MM.1S (cell line): ENCODE measurements at regions not wholly inside any gene's neighbourhood (a gene's known extent, or its start where the extent isn't known, plus 50 kb on each side); places are given as distances from the start of the nearest gene placed in this dataset.

Source experiments
- CTCF ChIP-seq: fragments of 300-600 bp; sonication (generic); IDR thresholded peaks from 2 replicates; pipeline ENCODE4 v1.5.1; 2016; ENCODE audit warnings: antibody characterized with exemption, low read length, mixed read lengths
- EZH2 ChIP-seq: fragments of 300-600 bp; sonication (generic); optimal IDR thresholded peaks from 2 replicates; pipeline ENCODE3; 2017; ENCODE audit warnings: low read depth, mild to moderate bottlenecking, antibody characterized with exemption, low read length, mixed read lengths
- EZH2phosphoT487 ChIP-seq: fragments of 300-600 bp; sonication (generic); IDR thresholded peaks from 2 replicates; pipeline ENCODE4 v1.6.1; 2018; ENCODE audit warnings: antibody characterized with exemption, low read length

- TF ChIP-seq CTCF (no peak), EZH2 (no peak), EZH2phosphoT487 (no peak)
Observed at GRCh38 chr1:234891427-234891826, 237.2 kb downstream of the TOMM20 start.
